NCI-H1436 (cell line): ENCODE measurements at regions not wholly inside any gene's neighbourhood (a gene's known extent, or its start where the extent isn't known, plus 50 kb on each side); places are given as distances from the start of the nearest gene placed in this dataset.
"Not testable (repeated sequence)": the region's sequence is repeated elsewhere in the genome, so short reads cannot be mapped to it uniquely, and the experiment has no call there.

Source experiments
- DNase-seq: peaks from one replicate; lab custom pipeline; 2025; lab: John Stamatoyannopoulos, UW

GRCh38 chr2:78718473-78718872, 307.0 kb upstream of the REG3G start:
- no peak for DNase-seq

GRCh38 chr2:78721355-78722033, 304.0 kb upstream of the REG3G start:
- DNase-seq = no peak

- no peak for DNase-seq
These were observed 291.3 kb upstream of the REG3G start for GRCh38 chr2:78734221-78734620.

- DNase-seq = no peak
These were observed 286.2 kb upstream of the REG3G start for GRCh38 chr2:78739282-78739681.

- DNase-seq = no peak
These were observed 275.9 kb upstream of the REG3G start for GRCh38 chr2:78749638-78750037.

GRCh38 chr2:78750219-78750618, 275.3 kb upstream of the REG3G start:
- no peak for DNase-seq

- no peak for DNase-seq
These were observed 270.6 kb upstream of the REG3G start for GRCh38 chr2:78754930-78755329.

- no peak for DNase-seq
These were observed 268.3 kb upstream of the REG3G start for GRCh38 chr2:78757191-78757590.

GRCh38 chr2:78757640-78758039, 267.9 kb upstream of the REG3G start:
- DNase-seq = no peak

GRCh38 chr2:78758765-78759164, 266.7 kb upstream of the REG3G start:
- DNase-seq = not testable (repeated sequence)

- DNase-seq = no peak
These were observed 259.0 kb upstream of the REG3G start for GRCh38 chr2:78766459-78766858.

- no peak for DNase-seq
These were observed 257.5 kb upstream of the REG3G start for GRCh38 chr2:78768016-78768415.

- no peak for DNase-seq
These were observed 250.2 kb upstream of the REG3G start for GRCh38 chr2:78775291-78775690.

GRCh38 chr2:78778756-78779510, 246.6 kb upstream of the REG3G start:
- no peak for DNase-seq

- no peak for DNase-seq
These were observed 245.7 kb upstream of the REG3G start for GRCh38 chr2:78779761-78780160.

GRCh38 chr2:78780256-78780655, 245.2 kb upstream of the REG3G start:
- DNase-seq = no peak

- DNase-seq = no peak
These were observed 244.5 kb upstream of the REG3G start for GRCh38 chr2:78780864-78781583.

- no peak for DNase-seq
These were observed 243.3 kb upstream of the REG3G start for GRCh38 chr2:78782196-78782595.

GRCh38 chr2:78811955-78812610, 213.4 kb upstream of the REG3G start:
- no peak for DNase-seq

GRCh38 chr2:78814331-78814986, 211.0 kb upstream of the REG3G start:
- DNase-seq = no peak

GRCh38 chr2:78817430-78817829, 208.1 kb upstream of the REG3G start:
- DNase-seq = no peak

- no peak for DNase-seq
These were observed 193.0 kb upstream of the REG3G start for GRCh38 chr2:78832481-78832880.
